HCT116 (cell line): ENCODE measurements at regions not wholly inside any gene's neighbourhood (a gene's known extent, or its start where the extent isn't known, plus 50 kb on each side); places are given as distances from the start of the nearest gene placed in this dataset.

ENCODE experiments used
- ATAC-seq: fragments of 200-7000 bp; cut with Tn5 transposase; 2 replicates; pipeline ENCODE4 v1.9.1; 2020; ENCODE audit warnings: mild to moderate bottlenecking, moderate library complexity
- BruUV-seq: library from RNA; stranded (reverse); fragments of 400-500 nt; replicated peaks from 2 replicates; lab custom pipeline; 2021; lab: Mats Ljungman, UMichigan
- CTCF ChIA-PET: fragments of 300-600 bp; sonication (Branson Sonifier 250); formaldehyde crosslinking; loops from one replicate; lab custom pipeline; 2021; ENCODE audit warnings: antibody characterized with exemption; lab: Charles Lee
- POLR2A ChIA-PET: fragments of 300-600, 350-600 bp; sonication (Branson Sonifier 250); formaldehyde crosslinking; loops from one replicate; lab custom pipeline; 2021; ENCODE audit warnings: antibody characterized with exemption; lab: Charles Lee
- RAD21 ChIA-PET, 2 experiments: fragments of 300-600 bp; sonication (Branson Sonifier 250); formaldehyde crosslinking; loops; one replicate each; lab custom pipeline; 2023; ENCODE audit warnings: low total read pairs in 2 of 2; ENCODE audit not compliant: uncharacterized antibody in 2 of 2, unreplicated experiment in 2 of 2, low non-redundant PET in 1 of 2; lab: Charles Lee
- DNase-seq: peaks from one replicate; pipeline ENCODE4 v3.0.0-alpha.2; 2010; ENCODE audit warnings: low read depth, low spot score
- H2AFZ ChIP-seq: fragments of 200-600 bp; shearing (Covaris generic), sonication (generic); 2 replicates; pipeline ENCODE4 v1.6.1; 2017; ENCODE audit warnings: low read depth, mixed run types, mixed read lengths, antibody characterized with exemption, low read length; ENCODE audit not compliant: poor library complexity, severe bottlenecking
- H3K27ac ChIP-seq: 2 replicates; pipeline ENCODE4 v1.5.1; 2012; ENCODE audit warnings: low read depth, low read length
- H3K27me3 ChIP-seq: fragments of 200-600 bp; sonication (generic); 2 replicates; pipeline ENCODE4 v1.6.1; 2016; ENCODE audit warnings: mixed run types, low read length, mixed read lengths; ENCODE audit not compliant: insufficient read depth
- H3K36me3 ChIP-seq, 2 experiments: fragments of 200-500 bp in 1 of 2; fragments of 200-600 bp in 1 of 2; sonication (Bioruptor generic) in 1 of 2; sonication (generic) in 1 of 2; 2 replicates each; pipeline versions ENCODE4 v1.5.1 to v1.6.1; 2014 to 2016; ENCODE audit warnings: low read length in 2 of 2, inconsistent platforms in 1 of 2, mixed read lengths in 1 of 2, mixed run types in 1 of 2; ENCODE audit not compliant: insufficient read depth in 2 of 2, control insufficient read depth in 1 of 2
- H3K4me1 ChIP-seq, 2 experiments: fragments of 200-600 bp in 1 of 2; sonication (generic) in 1 of 2; 2 replicates each; pipeline versions ENCODE4 v1.5.1 to v1.6.1; 2012 to 2017; ENCODE audit warnings: low read length in 2 of 2, inconsistent platforms in 1 of 2, mild to moderate bottlenecking in 1 of 2, mixed read lengths in 1 of 2, mixed run types in 1 of 2, moderate library complexity in 1 of 2; ENCODE audit not compliant: insufficient read depth in 2 of 2, control insufficient read depth in 1 of 2
- H3K4me2 ChIP-seq: fragments of 200-600 bp; sonication (generic); 2 replicates; pipeline ENCODE4 v1.6.1; 2017; ENCODE audit warnings: mixed run types, low read length, mixed read lengths
- H3K4me3 ChIP-seq, 2 experiments: fragments of 200-600 bp in 1 of 2; sonication (generic) in 1 of 2; replicated peaks in 1 of 2; 2 replicates each; pipeline ENCODE4 v1.5.1; 2011 to 2016; ENCODE audit warnings: low read length in 2 of 2, control low read depth in 1 of 2, low read depth in 1 of 2, mild to moderate bottlenecking in 1 of 2, mixed read lengths in 1 of 2, mixed run types in 1 of 2
- H3K79me2 ChIP-seq: fragments of 200-600 bp; sonication (generic); 2 replicates; pipeline ENCODE4 v1.6.1; 2017; ENCODE audit warnings: mild to moderate bottlenecking, mixed run types, low read length, moderate library complexity, mixed read lengths; ENCODE audit not compliant: insufficient read depth
- H3K9ac ChIP-seq: fragments of 200-600 bp; sonication (generic); 2 replicates; pipeline ENCODE4 v1.6.1; 2016; ENCODE audit warnings: low read length, mixed read lengths
- H3K9me2 ChIP-seq: fragments of 200-600 bp; sonication (generic), shearing (Covaris generic); 2 replicates; pipeline ENCODE4 v1.6.1; 2017; ENCODE audit warnings: mixed run types, mild to moderate bottlenecking, moderate library complexity; ENCODE audit not compliant: insufficient read depth
- H3K9me3 ChIP-seq, 2 experiments: fragments of 200-500 bp in 1 of 2; fragments of 200-600 bp in 1 of 2; sonication (Bioruptor generic) in 1 of 2; sonication (generic) in 1 of 2; 2 replicates each; pipeline ENCODE4 v1.6.1; 2014 to 2017; ENCODE audit warnings: low read length in 2 of 2, mixed read lengths in 2 of 2, inconsistent platforms in 1 of 2, low read depth in 1 of 2, mild to moderate bottlenecking in 1 of 2, mixed run types in 1 of 2, moderate library complexity in 1 of 2; ENCODE audit not compliant: control insufficient read depth in 1 of 2, insufficient read depth in 1 of 2
- H4K20me1 ChIP-seq: fragments of 200-600 bp; sonication (generic), shearing (Covaris generic); 2 replicates; pipeline ENCODE4 v1.6.1; 2017; ENCODE audit warnings: mixed run types, mild to moderate bottlenecking, moderate library complexity; ENCODE audit not compliant: insufficient read depth
- ATF3 ChIP-seq: IDR thresholded peaks from 2 replicates; pipeline ENCODE4 v1.6.1; 2012
- CBX3 ChIP-seq: IDR thresholded peaks from 2 replicates; pipeline ENCODE4 v1.6.1; 2012; ENCODE audit warnings: low read depth
- CEBPB ChIP-seq: IDR thresholded peaks from 2 replicates; pipeline ENCODE4 v1.6.1; 2012; ENCODE audit warnings: low read depth
- EGR1 ChIP-seq: IDR thresholded peaks from 2 replicates; pipeline ENCODE4 v1.6.1; 2012; ENCODE audit warnings: low read depth
- ELF1 ChIP-seq: IDR thresholded peaks from 2 replicates; pipeline ENCODE4 v1.6.1; 2012; ENCODE audit warnings: low read depth, borderline replicate concordance
- EZH2 ChIP-seq: fragments of 200-600 bp; sonication (generic); IDR thresholded peaks from 2 replicates; pipeline ENCODE4 v1.6.1; 2017; ENCODE audit warnings: antibody characterized with exemption, mixed run types
- FOSL1 ChIP-seq: IDR thresholded peaks from 2 replicates; pipeline ENCODE4 v1.6.1; 2012; ENCODE audit warnings: low read depth
- JUND ChIP-seq: IDR thresholded peaks from 2 replicates; pipeline ENCODE4 v1.6.1; 2012
- MAX ChIP-seq: IDR thresholded peaks from 2 replicates; pipeline ENCODE4 v1.6.1; 2012
- POLR2A ChIP-seq: IDR thresholded peaks from 2 replicates; pipeline ENCODE4 v1.7.0; 2011; ENCODE audit warnings: borderline replicate concordance; ENCODE audit not compliant: insufficient read depth, insufficient read length; ENCODE audit errors: extremely low read depth
- POLR2AphosphoS5 ChIP-seq: IDR thresholded peaks from 2 replicates; pipeline ENCODE4 v1.6.1; 2011; ENCODE audit warnings: mild to moderate bottlenecking, low read depth, low read length, moderate library complexity
- REST ChIP-seq: IDR thresholded peaks from 2 replicates; pipeline ENCODE4 v1.6.1; 2012; ENCODE audit warnings: low read depth
- SIN3A ChIP-seq: IDR thresholded peaks from 2 replicates; pipeline ENCODE4 v1.6.1; 2012; ENCODE audit warnings: low read depth
- SP1 ChIP-seq: IDR thresholded peaks from 2 replicates; pipeline ENCODE4 v1.6.1; 2012; ENCODE audit warnings: low read depth
- SRF ChIP-seq: IDR thresholded peaks from 2 replicates; pipeline ENCODE4 v1.6.1; 2012; ENCODE audit warnings: low read depth
- YY1 ChIP-seq: IDR thresholded peaks from 2 replicates; pipeline ENCODE4 v1.6.1; 2011; ENCODE audit warnings: low read length, low read depth, moderate library complexity, mild to moderate bottlenecking; ENCODE audit not compliant: insufficient replicate concordance; ENCODE audit errors: extremely low read depth
- ZBTB33 ChIP-seq: IDR thresholded peaks from 2 replicates; pipeline ENCODE4 v1.6.1; 2011; ENCODE audit warnings: mild to moderate bottlenecking, low read length, moderate library complexity; ENCODE audit not compliant: insufficient replicate concordance; ENCODE audit errors: extremely low read depth
- ZFX ChIP-seq: fragments of 450-650 bp; IDR thresholded peaks from 2 replicates; pipeline ENCODE4 v1.6.1; 2017
- ZNF274 ChIP-seq: fragments of 200-500 bp; sonication (Bioruptor generic); IDR thresholded peaks from 2 replicates; pipeline ENCODE4 v1.6.1; 2014; ENCODE audit warnings: mild to moderate bottlenecking, low read depth, low read length, inconsistent platforms
- intact Hi-C: fragments of 100-400 bp; cut with micrococcal nuclease; formaldehyde crosslinking; loops from 2 replicates; pipeline ENCODE4 v1.10.0; 2022

GRCh38 chr9:11676821-11677220 is 1016.4 kb upstream of the TYRP1 start:
- Histone ChIP-seq H3K4me2 (no peak overlapping the region), H3K36me3 (no peaks in the 10 kb centered on the region), H3K4me1 (no peaks in the 10 kb centered on the region), H2AFZ (no peak overlapping the region), H4K20me1 (no peaks in the 10 kb centered on the region), H3K79me2 (no peaks in the 10 kb centered on the region), H3K4me3 (no peak overlapping the region), H3K9me2 (no peaks in the 10 kb centered on the region), H3K9me3 (no peaks in the 10 kb centered on the region), H3K27ac (no peak overlapping the region), H3K27me3 (no peaks in the 10 kb centered on the region), H3K9ac (no peak overlapping the region)
- POLR2A ChIA-PET = no interaction called here
- no peak for ATAC-seq
- TF ChIP-seq YY1 = no peak
- no peak for TF ChIP-seq ATF3
- no peak for TF ChIP-seq POLR2AphosphoS5
- no peak for TF ChIP-seq REST
- no peak for TF ChIP-seq ZNF274
- TF ChIP-seq CEBPB = no peak
- TF ChIP-seq JUND = no peak
- no peak for TF ChIP-seq SRF
- TF ChIP-seq SIN3A = no peak
- TF ChIP-seq MAX = no peak
- TF ChIP-seq ZBTB33 = no peak
- TF ChIP-seq EZH2 = no peak
- no peak for TF ChIP-seq EGR1
- no peak for TF ChIP-seq SP1
- TF ChIP-seq ELF1 = no peak
- TF ChIP-seq POLR2A = no peak
- no peak for TF ChIP-seq ZFX
- no peak for TF ChIP-seq CBX3
- no peak for TF ChIP-seq FOSL1
- DNase-seq = no peak
- intact Hi-C loops = no loop called here
- RAD21 ChIA-PET = no interaction called here
- CTCF ChIA-PET = no interaction called here
- BruUV-seq = no TSS peak
